Activated B cell treated with CpG ODN at 0.5 μM for 24 hours (primary cell): ENCODE measurements at regions not wholly inside any gene's neighbourhood (a gene's known extent, or its start where the extent isn't known, plus 50 kb on each side); places are given as distances from the start of the nearest gene placed in this dataset.

Experiments used
- ATAC-seq: fragments of 200-7000 bp; cut with Tn5 transposase; one replicate; pipeline ENCODE4 v1.10.0; 2021; ENCODE audit warnings: low read depth, mild to moderate bottlenecking, moderate library complexity
- CTCF ChIA-PET: fragments of 350-600 bp; sonication (Branson Sonifier 250); formaldehyde crosslinking; loops from one replicate; lab custom pipeline; 2021; ENCODE audit warnings: antibody characterized with exemption; lab: Charles Lee
- POLR2A ChIA-PET: fragments of 350-600 bp; sonication (Branson Sonifier 250); formaldehyde crosslinking; loops from one replicate; lab custom pipeline; 2021; ENCODE audit warnings: antibody characterized with exemption; lab: Charles Lee
- DNase-seq: peaks from one replicate; pipeline ENCODE4 v3.0.0; 2022
- H3K27ac Mint-ChIP-seq: one replicate; pipeline ENCODE4 v1.8.0; 2020; ENCODE audit warnings: mixed read lengths
- H3K27me3 Mint-ChIP-seq: one replicate; pipeline ENCODE4 v1.8.0; 2021; ENCODE audit warnings: mixed read lengths
- H3K36me3 Mint-ChIP-seq: one replicate; pipeline ENCODE4 v1.8.0; 2021; ENCODE audit warnings: low read depth, mixed read lengths
- H3K4me1 Mint-ChIP-seq: one replicate; pipeline ENCODE4 v1.8.0; 2021; ENCODE audit warnings: mixed read lengths
- H3K4me3 Mint-ChIP-seq: one replicate; pipeline ENCODE4 v1.8.0; 2020; ENCODE audit warnings: mild to moderate bottlenecking, mixed read lengths
- H3K9me3 Mint-ChIP-seq: one replicate; pipeline ENCODE4 v1.8.0; 2020; ENCODE audit warnings: mixed read lengths
- CTCF ChIP-seq: fragments of 200-600 bp; IDR thresholded peaks from one replicate; pipeline ENCODE4 v1.8.0; 2022; ENCODE audit warnings: antibody characterized with exemption, mild to moderate bottlenecking
- intact Hi-C: fragments of 100-400 bp; cut with micrococcal nuclease; formaldehyde crosslinking; loops from one replicate; pipeline ENCODE4 v1.15.1; 2024

- no peak for DNase-seq
Measured at GRCh38 chrX:25667681-25668080, 470.5 kb upstream of the MAGEB18 start.

GRCh38 chrX:25674776-25675175 is 463.4 kb upstream of the MAGEB18 start:
- intact Hi-C loops: no loop called here
- Mint-ChIP-seq H3K9me3 (no peaks in the 10 kb centered on the region), H3K4me1 (no peaks in the 10 kb centered on the region), H3K27ac (no peak overlapping the region), H3K36me3 (no peaks in the 10 kb centered on the region), H3K27me3 (no peaks in the 10 kb centered on the region), H3K4me3 (no peak overlapping the region)
- DNase-seq: no peak
- ChIA-PET CTCF (no interaction called here), POLR2A (no interaction called here)
- ATAC-seq: no peak
- no peak for TF ChIP-seq CTCF

More at GRCh38 chrX:25667681-25668080, 470.5 kb upstream of the MAGEB18 start:
- intact Hi-C loops: no loop called here
- Mint-ChIP-seq H3K27me3 (no peaks in the 10 kb centered on the region), H3K4me1 (no peaks in the 10 kb centered on the region), H3K27ac (no peak overlapping the region), H3K36me3 (no peaks in the 10 kb centered on the region), H3K4me3 (no peak overlapping the region), H3K9me3 (no peaks in the 10 kb centered on the region)
- POLR2A ChIA-PET: no interaction called here
- TF ChIP-seq CTCF: no peak
- ATAC-seq: no peak
- CTCF ChIA-PET: no interaction called here

- Mint-ChIP-seq H3K9me3 (peaks cover 5% of the 10 kb centered on the region), H3K4me3 (no peak overlapping the region), H3K36me3 (no peaks in the 10 kb centered on the region), H3K27me3 (no peaks in the 10 kb centered on the region), H3K27ac (no peak overlapping the region), H3K4me1 (no peaks in the 10 kb centered on the region)
- CTCF ChIA-PET: no interaction called here
- POLR2A ChIA-PET: no interaction called here
- no peak for TF ChIP-seq CTCF
- no peak for DNase-seq
- intact Hi-C loops: no loop called here
- ATAC-seq: no peak
Measured at GRCh38 chrX:25701876-25702275, 436.3 kb upstream of the MAGEB18 start.

GRCh38 chrX:25717122-25717521 is 421.0 kb upstream of the MAGEB18 start:
- POLR2A ChIA-PET: no interaction called here
- no peak overlapping the region for H3K4me3 Mint-ChIP-seq
- no peaks in the 10 kb centered on the region for H3K9me3 Mint-ChIP-seq

GRCh38 chrX:25721564-25721963 is 416.6 kb upstream of the MAGEB18 start:
- TF ChIP-seq CTCF: no peak
- H3K4me1 Mint-ChIP-seq: no peaks in the 10 kb centered on the region
- intact Hi-C loops: no loop called here
- H3K27ac Mint-ChIP-seq: no peak overlapping the region
- no peak for ATAC-seq
- no peaks in the 10 kb centered on the region for H3K27me3 Mint-ChIP-seq
- no peak overlapping the region for H3K4me3 Mint-ChIP-seq
- DNase-seq: no peak
- H3K9me3 Mint-ChIP-seq: no peaks in the 10 kb centered on the region
- CTCF ChIA-PET: no interaction called here
- no peaks in the 10 kb centered on the region for H3K36me3 Mint-ChIP-seq
- POLR2A ChIA-PET: no interaction called here

More at GRCh38 chrX:25717122-25717521, 421.0 kb upstream of the MAGEB18 start:
- intact Hi-C loops: no loop called here
- no peaks in the 10 kb centered on the region for H3K36me3 Mint-ChIP-seq
- H3K27ac Mint-ChIP-seq: no peak overlapping the region
- no peaks in the 10 kb centered on the region for H3K27me3 Mint-ChIP-seq
- TF ChIP-seq CTCF: no peak
- ATAC-seq (no peak), DNase-seq (no peak)
- no peaks in the 10 kb centered on the region for H3K4me1 Mint-ChIP-seq
- CTCF ChIA-PET: no interaction called here
